SK-MEL-5 (cell line): ENCODE measurements at regions not wholly inside any gene's neighbourhood (a gene's known extent, or its start where the extent isn't known, plus 50 kb on each side); places are given as distances from the start of the nearest gene placed in this dataset.

ENCODE experiments used
- DNase-seq: peaks from one replicate; pipeline ENCODE4 v3.0.0-alpha.2; 2016; ENCODE audit warnings: low read depth, low spot score
- in situ Hi-C: cut with HindIII; loops from 2 replicates; pipeline ENCODE4 v1.10.0; 2016; ENCODE audit warnings: low sequenced_read_pairs, high pct_unique_total_duplicates, low pct_unique_long_range_greater_than_20kb

DNA sequence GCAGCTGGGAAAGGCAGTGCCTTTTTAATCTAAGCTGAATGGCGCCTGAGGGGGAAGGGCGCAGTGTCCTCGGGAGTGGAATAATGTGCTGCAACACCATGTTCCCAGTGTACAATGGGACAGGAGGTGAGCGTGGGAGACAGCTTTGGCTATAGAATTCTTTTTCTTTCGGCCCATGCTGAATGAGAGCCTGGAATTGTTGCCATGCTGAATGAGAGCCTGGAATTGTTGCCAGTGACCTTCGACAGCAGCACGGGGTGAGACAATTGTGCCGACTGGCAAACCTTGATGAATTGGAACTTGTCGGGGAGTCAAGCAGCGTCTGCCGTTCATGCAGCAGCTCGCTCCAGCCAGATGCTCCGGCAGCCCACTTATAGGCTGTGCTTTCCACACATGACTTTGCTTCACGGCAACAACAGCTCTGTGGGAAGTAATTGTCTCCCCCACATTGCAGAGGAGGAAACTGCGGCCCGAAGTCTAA lies 141.4 kb upstream of the E2F8 start:
- in situ Hi-C loops = no loop called here

DNA sequence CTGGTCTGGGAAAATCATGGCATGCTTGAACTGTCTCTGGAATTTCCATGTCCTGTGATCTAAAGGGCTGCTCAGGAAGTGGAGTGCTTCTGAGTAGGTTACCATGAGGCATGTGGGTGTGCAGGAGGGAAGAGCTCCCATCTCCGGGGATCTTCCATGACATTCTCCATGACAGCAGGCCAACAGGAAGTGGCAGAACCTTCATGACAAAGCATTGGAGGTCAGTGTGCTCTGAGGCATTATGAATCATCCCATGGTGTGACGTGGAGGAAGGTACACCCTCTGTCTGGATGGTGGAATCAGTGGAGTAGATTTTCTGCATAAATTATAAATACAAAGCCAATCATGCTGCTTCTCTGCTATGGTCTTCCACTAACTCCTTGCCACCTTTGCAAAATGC lies 139.6 kb upstream of the E2F8 start:
- in situ Hi-C loops = no loop called here

More for the DNA sequence above, 141.4 kb upstream of the E2F8 start:
- DNase-seq = no peak

DNA sequence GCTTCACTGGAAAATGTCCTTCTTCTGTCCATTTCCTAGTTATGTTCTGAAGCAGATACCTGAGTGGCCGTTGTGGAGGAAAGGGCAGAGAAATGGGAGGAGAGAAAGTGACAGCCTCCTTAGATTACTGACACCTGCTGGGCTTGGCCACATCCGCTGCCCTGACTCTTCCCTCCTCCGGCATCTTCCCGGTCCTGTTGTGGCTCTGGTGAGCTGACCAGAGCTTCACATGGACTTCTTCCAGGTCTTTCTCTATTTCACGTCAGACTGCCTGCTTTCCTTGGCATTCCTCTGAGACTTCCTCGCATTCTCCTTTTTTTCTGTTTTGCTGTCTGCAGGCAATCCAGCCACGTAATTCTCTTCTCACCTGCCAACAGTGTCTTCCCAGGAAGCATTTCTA lies 138.7 kb upstream of the E2F8 start:
- no peak for DNase-seq
- in situ Hi-C loops = no loop called here

More for the DNA sequence above, 139.6 kb upstream of the E2F8 start:
- DNase-seq = peak; percentile 28

DNA sequence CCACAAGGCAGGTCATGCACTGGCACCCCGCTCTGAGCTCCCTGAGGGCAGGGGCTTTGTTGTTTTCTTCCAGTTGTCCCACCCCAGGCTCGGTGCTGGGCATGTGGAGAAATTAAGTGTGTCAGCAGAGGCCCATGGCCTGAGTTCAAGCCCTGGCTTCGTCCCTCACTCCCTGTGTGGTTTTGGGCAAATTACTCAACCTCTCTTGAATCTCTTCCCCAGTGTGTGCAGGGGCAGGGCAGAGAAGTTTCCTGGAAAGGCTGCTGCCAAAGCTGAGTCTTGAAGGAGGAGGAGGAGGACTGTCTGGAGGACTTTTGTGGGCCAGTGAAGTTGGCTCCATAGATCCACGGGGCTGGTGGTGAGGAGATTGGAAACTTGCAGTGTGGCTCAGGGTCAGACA lies 138.1 kb upstream of the E2F8 start:
- DNase-seq = no peak
- in situ Hi-C loops = no loop called here

DNA sequence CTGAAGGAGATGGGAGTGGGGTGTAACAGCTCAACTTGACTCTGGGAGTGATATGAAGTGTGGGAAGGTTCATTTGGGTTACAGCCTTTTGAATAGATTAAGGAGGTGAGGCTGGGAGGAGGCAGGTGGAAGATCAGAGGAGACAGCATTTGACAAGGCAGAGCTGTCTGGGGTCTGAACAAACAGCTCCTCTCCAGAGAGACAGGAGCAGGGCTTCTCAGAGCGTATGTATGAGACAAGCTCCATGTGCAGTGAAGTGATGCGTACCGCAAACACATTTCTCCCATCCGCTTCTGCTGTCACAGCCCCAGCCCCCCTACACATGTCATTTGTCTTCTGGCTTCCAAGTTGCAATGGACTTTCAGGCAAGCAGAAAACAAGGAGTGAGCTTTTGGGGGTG lies 137.1 kb upstream of the E2F8 start:
- DNase-seq = no peak
- in situ Hi-C loops = no loop called here

DNA sequence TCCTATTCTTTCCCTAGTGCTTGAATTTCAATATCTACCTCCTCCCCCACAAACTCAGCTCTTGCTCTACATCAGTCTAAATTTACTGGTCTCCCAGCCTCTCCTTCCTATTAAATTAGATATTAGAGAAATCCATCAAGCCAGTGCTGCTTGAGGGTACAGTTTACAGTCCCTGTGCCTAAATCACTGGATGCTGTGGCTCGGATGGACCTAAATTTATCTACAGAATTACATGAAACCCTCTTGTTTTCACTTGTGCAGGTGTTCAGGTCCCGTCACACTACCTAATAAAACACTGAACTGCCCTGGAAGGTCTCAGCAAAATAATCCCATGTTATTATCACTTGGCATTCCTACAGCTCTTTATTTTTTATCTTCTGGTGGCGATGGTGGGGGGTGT lies 134.7 kb upstream of the E2F8 start:
- no peak for DNase-seq
- in situ Hi-C loops = no loop called here

DNA sequence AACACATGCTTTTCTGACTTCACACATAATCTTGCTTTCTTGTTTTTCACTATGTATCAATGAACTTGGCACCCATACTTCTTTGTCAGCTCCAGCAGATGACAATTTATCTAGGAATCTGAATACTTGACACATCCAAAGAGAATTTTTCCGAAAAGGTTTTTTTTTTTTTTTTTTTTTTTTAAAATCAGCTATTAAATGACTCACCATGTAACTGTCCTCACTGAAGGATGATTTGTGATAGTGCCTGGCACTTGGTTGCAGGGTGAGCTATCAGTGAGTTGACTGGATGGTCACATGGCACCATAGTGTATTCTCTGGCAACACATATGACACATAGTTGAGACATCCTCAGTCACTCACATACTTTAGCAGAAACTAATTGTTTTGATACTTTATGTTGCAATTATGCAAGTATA lies 133.4 kb upstream of the E2F8 start:
- in situ Hi-C loops = no loop called here
- DNase-seq = no peak

DNA sequence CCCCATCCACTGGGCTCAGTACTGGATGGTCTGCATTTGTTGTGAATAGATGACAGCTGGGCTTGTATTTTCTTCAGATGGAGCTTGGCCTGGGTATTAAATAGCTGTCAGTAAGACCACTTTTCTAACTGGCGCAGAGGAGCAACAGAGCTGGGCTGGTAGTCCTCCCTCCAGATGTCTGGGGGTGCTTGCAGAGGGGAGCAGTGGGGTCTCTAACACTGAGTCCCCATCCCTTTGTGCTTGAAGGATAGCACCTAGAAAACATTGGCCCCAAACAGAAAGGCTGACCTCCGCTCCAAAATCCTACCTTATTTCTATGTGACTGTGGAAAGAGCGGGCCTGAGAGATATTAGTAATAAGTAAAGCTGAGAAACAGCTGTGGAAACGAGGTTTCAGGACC lies 131.6 kb upstream of the E2F8 start:
- no peak for DNase-seq
- in situ Hi-C loops = no loop called here

DNA sequence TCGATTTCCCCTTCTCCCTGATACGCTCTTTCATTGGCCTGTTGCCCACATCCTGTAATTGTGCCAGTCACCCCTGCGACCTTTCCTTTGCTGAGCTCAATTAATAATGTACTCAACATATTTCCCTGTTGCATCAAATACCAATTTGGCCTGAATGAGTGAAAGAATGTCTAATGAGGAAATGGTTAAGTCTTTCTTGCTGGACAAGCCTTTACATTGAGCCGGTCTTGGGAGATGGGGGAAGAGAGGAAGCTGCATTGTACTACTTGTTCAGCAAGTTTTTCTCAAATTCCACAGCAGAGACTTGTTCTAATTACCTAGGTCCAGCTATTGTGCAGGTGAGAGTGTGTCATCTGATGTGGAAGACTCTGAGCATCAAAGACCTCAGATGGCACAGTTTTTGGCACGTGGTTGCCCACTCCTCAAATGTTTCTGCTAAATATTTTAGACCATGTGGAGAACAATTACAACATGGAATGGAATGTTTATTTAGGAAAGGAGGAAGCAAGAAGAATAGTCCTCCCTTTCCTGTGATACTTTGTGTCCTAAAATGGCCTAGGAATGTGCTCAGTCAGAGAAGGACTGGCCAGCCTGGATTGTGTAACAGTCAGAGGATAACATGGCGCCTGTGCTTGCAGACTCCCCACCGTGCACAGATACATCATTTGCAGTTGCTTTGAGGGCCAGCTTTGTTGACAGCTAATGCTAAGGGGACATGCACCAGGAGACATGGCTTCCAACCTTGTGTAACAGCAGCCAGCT lies 129.5 kb upstream of the E2F8 start:
- in situ Hi-C loops = no loop called here
- no peak for DNase-seq

DNA sequence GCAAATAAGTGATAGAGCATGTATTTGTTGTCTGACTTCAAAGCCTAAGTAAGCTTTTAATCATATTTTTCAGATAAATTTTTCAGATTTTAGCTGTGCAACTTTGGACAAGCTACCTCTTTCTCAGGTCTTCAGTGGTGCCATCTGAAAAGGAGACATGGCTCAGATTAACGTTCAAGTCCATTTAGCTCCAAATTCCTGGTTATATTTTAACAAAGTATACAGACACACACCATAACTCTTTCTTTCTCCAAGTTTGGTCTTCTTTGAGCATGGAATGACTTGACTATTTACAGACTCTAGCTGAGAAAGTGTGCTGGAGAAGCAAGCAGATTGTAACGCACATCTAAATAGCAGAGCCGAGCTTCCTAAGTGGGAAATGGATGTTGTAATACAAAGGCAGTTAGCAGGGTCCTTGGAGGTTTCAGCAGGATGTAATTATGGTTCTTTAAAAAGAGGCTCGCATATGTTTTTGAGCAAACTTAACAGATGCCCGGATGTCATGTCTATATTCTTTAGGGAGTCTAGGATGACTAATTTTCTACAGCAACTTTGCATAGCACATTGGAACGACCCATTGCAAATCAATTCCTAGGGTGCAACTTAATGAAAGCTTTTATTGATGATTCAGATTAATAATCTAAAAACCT lies 128.1 kb upstream of the E2F8 start:
- no peak for DNase-seq
- in situ Hi-C loops = no loop called here

DNA sequence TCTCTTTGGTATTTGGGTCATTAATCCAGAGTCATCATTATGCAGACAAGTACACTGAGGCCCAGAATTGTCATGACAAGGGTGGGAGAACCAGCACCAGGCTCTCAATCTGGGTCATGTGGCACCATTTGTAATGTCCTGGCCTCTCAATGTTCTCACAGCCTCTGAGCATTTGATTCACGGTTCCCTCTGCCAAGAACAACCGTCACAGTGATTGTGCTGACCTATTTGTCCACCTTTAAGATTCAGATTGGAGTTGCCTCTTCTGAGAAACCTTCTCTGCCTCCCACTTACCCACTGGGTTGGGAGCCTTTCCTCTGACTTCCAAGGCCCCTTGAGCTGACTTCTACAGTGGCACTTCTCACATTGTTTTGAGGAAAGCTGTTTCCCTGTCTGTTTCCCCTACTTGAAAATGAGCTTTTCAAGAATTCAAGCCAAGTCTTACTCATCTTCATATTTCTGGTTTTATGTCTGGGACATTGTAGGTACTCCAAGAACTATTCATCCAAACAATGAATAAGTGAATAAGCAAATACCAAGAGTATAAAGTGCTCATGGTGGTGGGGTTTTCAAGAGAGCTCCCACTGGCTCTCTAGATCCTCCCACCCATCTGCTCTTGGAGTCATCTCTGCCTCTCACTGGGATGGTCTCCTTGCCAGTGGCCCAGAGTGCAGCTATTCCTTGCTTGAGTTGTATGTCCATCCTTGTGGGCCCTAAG lies 126.4 kb upstream of the E2F8 start:
- DNase-seq = no peak
- in situ Hi-C loops = no loop called here

DNA sequence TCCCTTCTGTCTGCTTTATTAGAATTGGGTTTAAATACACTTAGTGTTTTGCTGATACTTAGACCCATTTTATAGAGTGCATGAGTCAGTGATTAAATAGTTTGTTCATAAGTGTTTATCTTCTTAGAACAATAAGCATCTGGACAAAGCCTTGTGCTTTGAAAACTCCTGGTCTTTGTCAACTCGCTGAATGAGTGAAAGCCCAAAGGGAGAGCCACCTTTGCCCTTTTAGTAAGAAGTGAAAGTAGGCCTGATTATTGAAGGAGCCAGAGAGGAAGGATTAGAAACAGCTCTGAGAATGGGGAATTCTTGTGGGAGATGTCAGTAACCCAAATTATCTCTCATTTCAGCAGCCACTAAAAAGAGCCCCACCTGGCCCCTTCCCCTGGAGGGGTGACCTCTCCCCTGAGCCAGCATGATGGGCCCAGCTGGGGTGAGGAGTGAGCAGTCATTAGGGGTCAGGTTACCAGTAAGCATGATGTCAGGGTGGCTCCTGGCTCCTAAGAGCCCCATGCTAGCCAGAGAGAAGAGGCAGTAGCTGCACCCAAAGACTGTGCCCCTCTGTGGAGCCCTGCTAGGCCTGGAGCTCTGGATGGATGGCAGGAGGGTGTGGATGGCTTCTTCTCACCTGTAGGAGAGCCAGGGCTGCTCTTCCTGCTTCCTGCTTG lies 125.1 kb upstream of the E2F8 start:
- in situ Hi-C loops = no loop called here
- no peak for DNase-seq

DNA sequence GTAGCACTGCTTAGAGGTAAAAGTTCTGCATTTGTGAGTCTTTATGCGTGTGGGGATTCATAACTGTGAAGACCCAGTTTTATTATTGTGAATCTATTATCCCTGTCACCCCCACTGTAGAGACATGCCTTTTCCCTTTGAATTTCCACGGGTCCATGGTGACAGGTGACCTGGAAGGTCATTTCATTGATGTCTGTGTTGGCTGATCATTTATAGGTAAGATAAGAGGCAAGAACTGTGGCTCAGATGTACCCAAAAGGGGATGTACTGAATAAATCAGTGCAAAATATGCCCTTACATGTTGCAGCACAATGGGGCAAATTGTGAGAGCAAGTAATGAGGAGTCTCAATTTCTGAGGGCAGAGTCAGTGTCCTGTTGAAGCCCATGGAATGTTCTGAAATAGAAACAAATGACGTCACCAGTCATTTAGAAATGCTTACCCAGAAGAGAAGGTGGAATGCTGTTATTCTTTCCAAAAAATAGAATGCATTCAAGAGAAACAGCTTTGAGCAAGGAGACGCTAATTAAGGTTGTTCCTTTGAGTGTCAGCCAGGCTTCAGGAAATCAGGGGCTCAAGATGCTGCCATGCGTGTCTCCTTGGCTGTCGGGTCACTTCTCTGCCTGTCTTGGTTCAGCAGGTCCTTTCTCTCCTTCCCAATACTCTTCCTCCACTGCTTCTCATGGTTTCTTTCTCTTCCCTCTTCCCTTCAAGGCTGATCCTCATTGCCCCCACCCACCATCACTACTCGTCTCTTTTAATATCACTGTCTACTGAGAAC lies 118.7 kb upstream of the E2F8 start:
- DNase-seq = no peak
- in situ Hi-C loops = no loop called here

DNA sequence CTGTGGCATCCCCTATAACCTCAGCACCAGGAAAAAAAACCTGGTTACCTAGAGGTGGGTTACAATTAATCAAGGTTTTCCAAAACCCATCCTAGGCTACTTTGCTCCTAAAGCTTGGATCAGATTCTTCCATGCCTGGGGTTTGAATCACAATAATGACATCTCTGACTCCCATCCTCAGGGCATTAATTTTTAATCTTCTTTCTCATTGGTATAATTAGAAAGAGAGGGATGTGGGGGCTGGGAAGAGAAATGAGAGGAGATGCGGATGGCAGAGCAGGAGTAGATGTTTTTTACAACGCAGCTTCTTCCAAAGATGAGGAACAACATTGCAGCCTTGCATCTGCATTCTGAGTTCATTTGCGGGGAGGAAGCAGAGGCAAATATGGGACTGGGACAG lies 117.2 kb upstream of the E2F8 start:
- in situ Hi-C loops = no loop called here
- no peak for DNase-seq

DNA sequence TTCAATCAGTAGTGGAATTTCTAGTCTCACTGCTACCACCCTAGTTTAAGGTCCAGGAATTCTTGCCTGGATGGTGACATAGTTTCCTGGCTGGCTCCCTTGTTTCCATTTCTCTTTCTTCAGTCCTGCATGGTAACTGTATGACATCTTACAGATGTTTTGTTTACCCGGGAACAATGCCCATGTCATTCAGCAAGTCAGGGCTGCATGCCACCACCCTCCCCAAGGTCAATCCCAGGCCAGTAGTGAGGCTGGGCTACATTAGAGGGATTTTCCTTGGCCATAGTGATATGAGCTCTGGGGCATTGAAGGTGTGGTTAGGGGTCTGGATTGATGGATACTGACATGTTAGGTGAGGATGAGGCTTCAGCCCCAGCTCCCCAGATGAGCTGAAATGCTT lies 114.9 kb upstream of the E2F8 start:
- DNase-seq = no peak
- in situ Hi-C loops = no loop called here

DNA sequence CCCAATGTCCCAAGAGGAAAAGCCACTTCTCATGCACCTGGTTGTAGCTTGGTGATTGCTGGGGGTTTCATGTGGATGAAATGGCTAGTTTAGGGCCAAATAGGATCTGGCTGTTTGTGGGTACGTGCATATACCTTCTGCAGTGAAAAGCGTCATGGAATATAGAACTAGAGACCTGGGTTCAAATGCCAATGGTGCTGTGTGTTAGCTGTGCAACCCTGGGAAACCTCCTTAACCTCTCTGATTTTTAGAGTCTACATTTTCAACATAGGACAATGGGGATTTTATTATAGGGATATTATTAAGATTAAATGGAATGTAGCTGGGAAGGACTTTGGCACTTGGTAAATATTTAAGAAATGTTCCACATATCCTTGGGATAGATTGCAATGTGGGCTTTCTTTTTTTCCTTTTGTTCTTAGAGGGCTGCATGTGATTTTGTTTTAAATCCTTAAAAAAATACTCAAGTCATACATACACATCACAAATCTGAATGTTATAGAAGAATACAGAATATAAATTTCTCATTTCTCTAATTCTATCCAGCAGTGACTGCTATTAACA lies 112.6 kb upstream of the E2F8 start:
- in situ Hi-C loops = no loop called here
- DNase-seq = no peak

DNA sequence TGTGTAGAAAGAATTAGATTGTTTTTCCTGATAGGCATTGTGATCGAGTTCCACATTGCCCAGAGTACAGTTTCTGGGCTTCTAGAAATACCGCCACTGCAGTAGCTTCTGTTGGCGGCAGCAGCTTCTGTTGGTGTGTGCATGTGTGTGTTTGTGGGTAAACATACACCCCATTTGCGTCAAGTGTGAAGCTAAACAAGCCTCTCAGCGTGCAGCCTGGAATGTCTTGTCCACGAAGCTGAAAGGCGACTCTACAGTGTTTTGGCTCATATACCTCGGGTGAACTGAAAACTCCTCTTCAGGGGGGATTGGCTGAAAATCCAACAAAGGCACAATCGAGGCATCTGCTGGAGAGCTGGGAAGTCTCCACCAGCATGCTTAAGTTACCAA lies 112.0 kb upstream of the E2F8 start:
- in situ Hi-C loops = no loop called here
- no peak for DNase-seq
